ENCODE measurements at regions not wholly inside any gene's neighbourhood (a gene's known extent, or its start where the extent isn't known, plus 50 kb on each side); places are given as distances from the start of the nearest gene placed in this dataset.

GRCh38 chr4:31379364-31379763 lies 659.2 kb downstream of the PCDH7 start:
- TF ChIP-seq CTCF (IDR thresholded peaks at IDR 0.05) (no peak), ZFX (IDR thresholded peaks at IDR 0.05; ENCODE audit: borderline replicate concordance) (no peak)

All from 22Rv1 (cell line).